ENCODE measurements at regions not wholly inside any gene's neighbourhood (a gene's known extent, or its start where the extent isn't known, plus 50 kb on each side); places are given as distances from the start of the nearest gene placed in this dataset.
"Not testable (repeated sequence)": the region's sequence is repeated elsewhere in the genome, so short reads cannot be mapped to it uniquely, and the experiment has no call there.

- no peaks in the 10 kb centered on the region for H3K27me3 ChIP-seq (ENCODE audit: control insufficient read depth, insufficient read depth, low read length, poor library complexity, severe bottlenecking)
- 31% methylated on average over 2 of the region's 2 CpGs for WGBS, 2 experiments
These were observed 309.0 kb downstream of the MAN2A1 start for GRCh38 chr5:109998726-109999125.

DNA sequence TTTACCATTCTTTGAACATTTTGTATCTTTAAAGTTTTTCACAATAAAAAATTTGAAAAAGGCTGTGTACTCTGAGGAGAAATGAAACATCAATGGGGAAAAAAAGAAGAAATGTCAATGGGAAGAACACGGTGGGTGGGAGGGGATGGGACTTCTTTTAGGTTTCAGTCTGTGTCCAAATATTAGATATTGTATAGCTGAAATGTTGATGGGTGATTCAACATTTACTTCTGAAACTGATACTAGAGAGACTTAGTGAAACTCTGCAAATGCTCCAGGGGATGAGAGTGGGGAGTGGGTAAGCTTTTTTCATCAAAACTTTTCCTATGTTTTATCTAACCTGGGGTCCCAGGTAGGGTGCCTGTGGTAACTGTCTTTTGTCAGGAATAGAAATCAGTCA, 311.9 kb downstream of the MAN2A1 start:
- Histone ChIP-seq H3K4me1 (ENCODE audit: control insufficient read depth, insufficient read depth, low read length) (peaks cover 3% of the 10 kb centered on the region), H3K27ac (ENCODE audit: insufficient read depth, low read depth, low read length, poor library complexity, severe bottlenecking) (no peak overlapping the region), H3K36me3 (ENCODE audit: control insufficient read depth, insufficient read depth, low read length) (no peaks in the 10 kb centered on the region), H3K27me3 (ENCODE audit: control insufficient read depth, insufficient read depth, low read length, poor library complexity, severe bottlenecking) (no peaks in the 10 kb centered on the region), H3K9me3 (ENCODE audit: control insufficient read depth, low read length) (no peaks in the 10 kb centered on the region), H3K4me3 (ENCODE audit: insufficient read depth, low read depth, low read length) (no peak overlapping the region)
- WGBS, 2 experiments = 83 to 95% methylated on average over 1 of the region's 1 CpG

More at GRCh38 chr5:109998726-109999125, 309.0 kb downstream of the MAN2A1 start:
- Histone ChIP-seq H3K27ac (ENCODE audit: insufficient read depth, low read depth, low read length, poor library complexity, severe bottlenecking) (no peak overlapping the region), H3K36me3 (ENCODE audit: control insufficient read depth, insufficient read depth, low read length) (no peaks in the 10 kb centered on the region), H3K4me3 (ENCODE audit: insufficient read depth, low read depth, low read length) (no peak overlapping the region), H3K9me3 (ENCODE audit: control insufficient read depth, low read length) (no peaks in the 10 kb centered on the region), H3K4me1 (ENCODE audit: control insufficient read depth, insufficient read depth, low read length) (peaks cover 3% of the 10 kb centered on the region)

DNA sequence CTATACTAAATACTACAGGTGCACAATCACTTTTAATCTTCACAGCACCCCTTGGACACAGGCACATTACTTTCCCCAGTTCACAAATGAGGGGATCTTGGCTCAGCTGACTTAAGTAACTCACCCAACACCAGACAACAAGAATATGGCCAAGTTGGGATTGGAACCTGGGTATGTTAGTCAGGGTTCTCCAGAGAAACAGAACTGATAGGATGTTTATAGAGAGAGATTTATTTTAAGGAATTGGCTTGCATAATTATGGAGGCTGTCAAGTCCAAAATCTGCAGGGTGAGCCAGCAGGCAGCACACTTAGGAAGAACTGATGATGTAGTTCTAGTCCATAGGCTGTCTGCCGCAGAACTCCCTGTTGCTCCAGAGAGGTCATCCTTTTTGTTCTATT, 312.9 kb downstream of the MAN2A1 start:
- WGBS, 2 experiments = 90 to 100% methylated on average over 1 of the region's 1 CpG
- no peaks in the 10 kb centered on the region for H3K27me3 ChIP-seq (ENCODE audit: control insufficient read depth, insufficient read depth, low read length, poor library complexity, severe bottlenecking)
- H3K27ac ChIP-seq (ENCODE audit: insufficient read depth, low read depth, low read length, poor library complexity, severe bottlenecking) = no peak overlapping the region
- no peak overlapping the region for H3K4me3 ChIP-seq (ENCODE audit: insufficient read depth, low read depth, low read length)
- no peaks in the 10 kb centered on the region for H3K9me3 ChIP-seq (ENCODE audit: control insufficient read depth, low read length)
- H3K4me1 ChIP-seq (ENCODE audit: control insufficient read depth, insufficient read depth, low read length) = no peaks in the 10 kb centered on the region
- H3K36me3 ChIP-seq (ENCODE audit: control insufficient read depth, insufficient read depth, low read length) = no peaks in the 10 kb centered on the region

GRCh38 chr5:110005907-110006562, 316.3 kb downstream of the MAN2A1 start:
- H3K9me3 ChIP-seq (ENCODE audit: control insufficient read depth, low read length); H3K4me3 ChIP-seq (ENCODE audit: insufficient read depth, low read depth, low read length); H3K27me3 ChIP-seq (ENCODE audit: control insufficient read depth, insufficient read depth, low read length, poor library complexity, severe bottlenecking); H3K27ac ChIP-seq (ENCODE audit: insufficient read depth, low read depth, low read length, poor library complexity, severe bottlenecking); H3K36me3 ChIP-seq (ENCODE audit: control insufficient read depth, insufficient read depth, low read length); H3K4me1 ChIP-seq (ENCODE audit: control insufficient read depth, insufficient read depth, low read length): not testable (repeated sequence)
- WGBS, 2 experiments = 94 to 95% methylated on average over 10 of the region's 10 CpGs

- Histone ChIP-seq H3K27me3 (ENCODE audit: control insufficient read depth, insufficient read depth, low read length, poor library complexity, severe bottlenecking) (no peaks in the 10 kb centered on the region), H3K4me3 (ENCODE audit: insufficient read depth, low read depth, low read length) (no peak overlapping the region), H3K36me3 (ENCODE audit: control insufficient read depth, insufficient read depth, low read length) (no peaks in the 10 kb centered on the region), H3K9me3 (ENCODE audit: control insufficient read depth, low read length) (no peaks in the 10 kb centered on the region), H3K4me1 (ENCODE audit: control insufficient read depth, insufficient read depth, low read length) (no peaks in the 10 kb centered on the region), H3K27ac (ENCODE audit: insufficient read depth, low read depth, low read length, poor library complexity, severe bottlenecking) (no peak overlapping the region)
These were observed 317.4 kb downstream of the MAN2A1 start for GRCh38 chr5:110007101-110007500.

DNA sequence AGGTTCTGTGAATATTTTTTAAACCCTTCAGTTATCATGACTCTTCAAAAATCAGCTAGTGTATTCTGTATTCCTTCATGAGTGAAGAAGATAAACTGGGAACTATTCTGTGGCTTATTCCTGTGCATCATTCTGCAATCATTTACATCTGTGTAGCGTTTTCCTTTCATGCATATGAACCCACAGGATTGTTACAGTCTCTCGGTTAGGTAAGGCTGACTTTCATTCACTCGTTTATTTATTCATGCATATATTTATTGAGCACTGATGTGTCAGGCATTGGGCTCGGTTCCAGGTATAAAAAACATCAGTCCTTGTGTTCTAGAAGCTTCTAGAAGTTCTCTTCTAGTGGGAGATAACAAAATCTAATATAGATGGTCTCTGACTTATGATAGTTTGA, 318.4 kb downstream of the MAN2A1 start:
- no peaks in the 10 kb centered on the region for H3K36me3 ChIP-seq (ENCODE audit: control insufficient read depth, insufficient read depth, low read length)
- no peaks in the 10 kb centered on the region for H3K9me3 ChIP-seq (ENCODE audit: control insufficient read depth, low read length)
- no peaks in the 10 kb centered on the region for H3K27me3 ChIP-seq (ENCODE audit: control insufficient read depth, insufficient read depth, low read length, poor library complexity, severe bottlenecking)
- H3K27ac ChIP-seq (ENCODE audit: insufficient read depth, low read depth, low read length, poor library complexity, severe bottlenecking) = no peak overlapping the region
- no peaks in the 10 kb centered on the region for H3K4me1 ChIP-seq (ENCODE audit: control insufficient read depth, insufficient read depth, low read length)
- 88 to 89% methylated on average over 3 to 4 of the region's 4 CpGs for WGBS, 2 experiments
- H3K4me3 ChIP-seq (ENCODE audit: insufficient read depth, low read depth, low read length) = no peak overlapping the region

DNA sequence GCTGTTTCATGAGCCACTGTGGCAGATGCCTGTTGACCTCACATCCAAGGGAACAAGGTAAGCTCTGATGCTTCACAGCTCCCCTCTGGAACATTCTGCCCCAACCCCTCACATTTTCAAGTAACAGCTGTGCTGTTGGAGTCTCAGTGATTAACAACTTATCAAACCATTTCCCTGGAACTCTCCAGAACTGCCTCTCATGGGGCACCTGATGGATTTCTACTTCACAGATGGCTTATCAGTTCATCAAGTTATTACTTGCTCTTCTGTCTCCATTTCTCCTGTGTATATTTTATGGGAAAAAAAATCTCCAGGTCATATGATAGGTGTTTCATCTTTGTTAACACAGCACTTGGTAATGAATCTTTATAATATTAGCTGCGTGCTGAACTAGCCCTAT, 322.4 kb downstream of the MAN2A1 start:
- no peak overlapping the region for H3K4me3 ChIP-seq (ENCODE audit: insufficient read depth, low read depth, low read length)
- H3K27ac ChIP-seq (ENCODE audit: insufficient read depth, low read depth, low read length, poor library complexity, severe bottlenecking) = no peak overlapping the region
- H3K27me3 ChIP-seq (ENCODE audit: control insufficient read depth, insufficient read depth, low read length, poor library complexity, severe bottlenecking) = no peaks in the 10 kb centered on the region
- no peaks in the 10 kb centered on the region for H3K36me3 ChIP-seq (ENCODE audit: control insufficient read depth, insufficient read depth, low read length)
- H3K4me1 ChIP-seq (ENCODE audit: control insufficient read depth, insufficient read depth, low read length) = no peaks in the 10 kb centered on the region
- no peaks in the 10 kb centered on the region for H3K9me3 ChIP-seq (ENCODE audit: control insufficient read depth, low read length)
- WGBS, 2 experiments = 90 to 100% methylated on average over 1 of the region's 1 CpG

DNA sequence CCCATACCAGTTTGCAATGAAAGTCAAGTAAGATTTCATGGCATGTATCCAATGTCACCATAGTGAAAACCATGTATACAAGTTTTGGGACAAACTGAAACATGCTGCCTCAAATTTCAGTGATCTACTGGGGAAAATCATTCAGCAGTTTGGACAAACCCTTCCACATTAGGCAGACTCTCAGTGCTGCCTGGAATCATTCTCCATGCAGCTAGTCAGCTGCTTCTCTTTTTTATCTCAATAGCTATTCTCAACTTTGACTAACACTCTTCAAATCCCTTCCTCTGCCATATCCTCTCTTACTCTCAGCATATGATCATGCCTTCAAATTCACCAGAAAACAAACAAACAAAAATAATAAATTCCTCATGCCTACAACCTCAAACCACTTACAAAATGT, 323.3 kb downstream of the MAN2A1 start:
- no peaks in the 10 kb centered on the region for H3K9me3 ChIP-seq (ENCODE audit: control insufficient read depth, low read length)
- no peaks in the 10 kb centered on the region for H3K4me1 ChIP-seq (ENCODE audit: control insufficient read depth, insufficient read depth, low read length)
- no peak overlapping the region for H3K4me3 ChIP-seq (ENCODE audit: insufficient read depth, low read depth, low read length)
- H3K27me3 ChIP-seq (ENCODE audit: control insufficient read depth, insufficient read depth, low read length, poor library complexity, severe bottlenecking) = no peaks in the 10 kb centered on the region
- no peak overlapping the region for H3K27ac ChIP-seq (ENCODE audit: insufficient read depth, low read depth, low read length, poor library complexity, severe bottlenecking)
- no peaks in the 10 kb centered on the region for H3K36me3 ChIP-seq (ENCODE audit: control insufficient read depth, insufficient read depth, low read length)

GRCh38 chr5:110017854-110018253, 328.1 kb downstream of the MAN2A1 start:
- WGBS, 2 experiments = 93 to 100% methylated on average over 2 of the region's 2 CpGs
- H3K9me3 ChIP-seq (ENCODE audit: control insufficient read depth, low read length) = no peaks in the 10 kb centered on the region
- no peaks in the 10 kb centered on the region for H3K27me3 ChIP-seq (ENCODE audit: control insufficient read depth, insufficient read depth, low read length, poor library complexity, severe bottlenecking)
- no peaks in the 10 kb centered on the region for H3K36me3 ChIP-seq (ENCODE audit: control insufficient read depth, insufficient read depth, low read length)
- H3K4me1 ChIP-seq (ENCODE audit: control insufficient read depth, insufficient read depth, low read length) = no peaks in the 10 kb centered on the region
- no peak overlapping the region for H3K4me3 ChIP-seq (ENCODE audit: insufficient read depth, low read depth, low read length)
- no peak overlapping the region for H3K27ac ChIP-seq (ENCODE audit: insufficient read depth, low read depth, low read length, poor library complexity, severe bottlenecking)

DNA sequence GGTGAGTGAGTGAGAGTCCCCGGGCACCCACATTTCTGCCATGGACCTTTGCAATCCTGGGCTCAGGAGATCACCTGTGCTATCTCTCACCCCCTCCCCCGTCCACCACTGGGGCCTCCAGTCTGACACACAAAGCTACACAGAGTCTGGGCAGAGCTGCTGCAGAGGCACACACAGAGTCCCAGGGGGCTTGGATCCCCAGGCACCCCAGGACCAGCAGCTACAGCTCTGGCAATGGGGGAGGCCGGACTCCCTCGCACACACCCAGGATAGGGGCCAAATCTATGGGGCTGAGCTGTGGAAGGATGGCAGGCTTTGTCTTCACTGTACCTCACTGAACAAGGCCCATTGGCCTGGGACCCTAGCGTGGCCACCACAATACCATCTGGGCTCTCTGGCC, 328.8 kb downstream of the MAN2A1 start:
- no peaks in the 10 kb centered on the region for H3K4me1 ChIP-seq (ENCODE audit: control insufficient read depth, insufficient read depth, low read length)
- H3K27me3 ChIP-seq (ENCODE audit: control insufficient read depth, insufficient read depth, low read length, poor library complexity, severe bottlenecking) = no peaks in the 10 kb centered on the region
- 93 to 97% methylated on average over 5 of the region's 5 CpGs for WGBS, 2 experiments
- H3K4me3 ChIP-seq (ENCODE audit: insufficient read depth, low read depth, low read length) = no peak overlapping the region
- H3K36me3 ChIP-seq (ENCODE audit: control insufficient read depth, insufficient read depth, low read length) = no peaks in the 10 kb centered on the region
- no peaks in the 10 kb centered on the region for H3K9me3 ChIP-seq (ENCODE audit: control insufficient read depth, low read length)
- no peak overlapping the region for H3K27ac ChIP-seq (ENCODE audit: insufficient read depth, low read depth, low read length, poor library complexity, severe bottlenecking)

- Histone ChIP-seq H3K4me1 (ENCODE audit: control insufficient read depth, insufficient read depth, low read length) (no peaks in the 10 kb centered on the region), H3K27me3 (ENCODE audit: control insufficient read depth, insufficient read depth, low read length, poor library complexity, severe bottlenecking) (no peaks in the 10 kb centered on the region), H3K4me3 (ENCODE audit: insufficient read depth, low read depth, low read length) (no peak overlapping the region), H3K9me3 (ENCODE audit: control insufficient read depth, low read length) (no peaks in the 10 kb centered on the region), H3K27ac (ENCODE audit: insufficient read depth, low read depth, low read length, poor library complexity, severe bottlenecking) (no peak overlapping the region), H3K36me3 (ENCODE audit: control insufficient read depth, insufficient read depth, low read length) (no peaks in the 10 kb centered on the region)
- WGBS, 2 experiments = 95 to 96% methylated on average over 6 of the region's 6 CpGs
These were observed 329.4 kb downstream of the MAN2A1 start for GRCh38 chr5:110019119-110019518.
